ENCODE measurements at regions not wholly inside any gene's neighbourhood (a gene's known extent, or its start where the extent isn't known, plus 50 kb on each side); places are given as distances from the start of the nearest gene placed in this dataset.
"Not testable (repeated sequence)": the region's sequence is repeated elsewhere in the genome, so short reads cannot be mapped to it uniquely, and the experiment has no call there.

GRCh38 chr13:81916461-81916860 is 1575.5 kb upstream of the SPRY2 start:
- no peak for FAIRE-seq

DNA sequence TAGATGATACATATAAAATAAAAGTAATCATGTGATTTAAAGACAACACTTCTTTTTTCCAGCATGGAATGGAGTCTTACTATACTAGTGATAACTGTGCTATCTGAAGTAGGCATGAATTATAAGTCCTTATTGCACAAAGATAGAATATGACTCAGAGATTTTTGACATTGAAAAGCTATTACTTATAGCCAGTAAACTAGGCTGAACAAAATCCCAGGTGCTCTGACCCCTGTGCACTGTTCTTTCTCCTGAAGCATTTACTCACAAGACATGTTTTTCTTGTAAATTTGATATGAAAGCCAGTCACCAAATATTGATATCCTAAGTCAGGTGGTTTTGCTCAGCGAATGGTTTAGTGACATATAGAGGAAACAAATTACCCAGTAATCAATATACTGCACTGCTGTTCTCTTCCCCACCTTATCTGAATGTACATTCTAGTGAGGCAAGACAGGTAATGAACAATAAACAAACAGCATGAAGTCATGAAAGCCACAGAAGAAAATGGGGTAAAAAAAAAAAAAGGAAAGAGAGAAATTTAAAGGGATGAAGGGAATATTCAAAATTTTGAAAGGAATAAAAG is 1567.0 kb upstream of the SPRY2 start:
- no peak for FAIRE-seq

GRCh38 chr13:81888855-81889254 is 1547.9 kb upstream of the SPRY2 start:
- no peak for FAIRE-seq

DNA sequence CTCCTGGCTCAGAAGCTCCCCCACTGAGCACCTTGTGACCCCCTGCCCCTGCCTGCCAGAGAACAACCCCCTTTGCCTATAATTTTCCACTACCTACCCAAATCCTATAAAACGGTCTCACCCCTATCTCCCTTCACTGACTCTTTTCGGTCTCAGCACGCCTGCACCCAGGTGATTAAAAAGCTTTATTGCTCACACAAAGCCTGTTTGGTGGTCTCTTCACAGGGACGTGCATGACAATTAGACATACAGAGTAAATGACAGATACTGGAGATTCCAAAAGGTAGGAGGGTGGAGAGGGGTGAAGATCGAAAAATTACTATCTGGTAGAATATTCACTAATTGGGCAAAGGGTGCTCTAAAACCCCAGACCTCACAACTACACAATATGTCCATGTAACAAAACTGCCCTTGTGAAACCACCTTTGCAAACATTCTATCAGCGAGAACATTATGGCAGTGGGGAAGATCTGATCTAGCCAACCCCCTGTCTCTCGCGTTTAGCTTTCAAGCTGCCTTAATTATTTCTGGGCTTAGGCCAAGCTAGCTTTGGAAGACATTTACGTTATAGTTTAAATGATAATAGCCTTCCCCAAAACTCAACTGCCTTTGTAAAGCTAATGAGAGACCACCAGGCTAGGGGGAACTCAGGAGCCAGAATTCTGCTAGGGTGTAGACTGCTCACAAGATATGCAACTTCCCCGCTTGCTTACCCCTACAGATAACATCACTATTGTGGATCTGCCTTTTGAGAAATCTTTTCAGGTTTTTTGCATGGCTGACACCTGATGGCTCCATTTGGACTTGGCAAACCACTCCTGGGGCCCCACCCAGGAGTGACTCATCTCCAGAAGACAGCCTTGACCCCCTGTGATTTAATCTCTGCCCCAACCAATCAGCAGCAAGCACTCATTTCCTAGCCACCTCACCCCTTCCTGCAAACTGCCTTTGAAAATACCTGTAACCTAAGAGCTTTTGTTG is 1534.0 kb upstream of the SPRY2 start:
- no peak for FAIRE-seq

GRCh38 chr13:81874253-81874652 is 1533.3 kb upstream of the SPRY2 start:
- no peak for FAIRE-seq

- FAIRE-seq: no peak
These were observed 1531.7 kb upstream of the SPRY2 start for GRCh38 chr13:81872581-81872980.

DNA sequence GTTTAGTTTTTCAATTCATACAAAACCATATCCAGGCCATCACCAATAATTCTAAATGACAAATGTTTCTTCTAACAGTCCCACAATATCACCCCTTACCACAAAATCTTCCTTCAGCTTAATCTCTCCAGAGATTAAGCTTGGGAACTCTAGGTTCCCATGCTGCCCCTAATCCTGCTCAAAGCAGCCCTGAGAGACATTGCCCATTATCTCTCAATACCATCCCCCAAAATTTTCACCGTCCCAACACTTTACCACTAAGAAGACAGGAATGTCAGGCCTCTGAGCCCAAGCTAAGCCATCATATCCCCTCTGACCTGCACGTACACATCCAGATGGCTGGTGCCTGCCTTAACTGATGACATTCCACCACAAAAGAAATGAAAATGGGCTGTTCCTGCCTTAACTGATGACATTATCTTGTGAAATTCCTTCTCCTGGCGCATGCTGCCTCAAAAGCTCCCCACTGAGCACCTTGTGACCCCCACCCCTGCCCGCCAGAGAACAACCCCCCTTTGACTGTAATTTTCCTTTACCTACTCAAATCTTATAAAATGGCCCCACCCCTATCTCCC is 1530.9 kb upstream of the SPRY2 start:
- not testable (repeated sequence) for FAIRE-seq

- FAIRE-seq: no peak
These were observed 1507.4 kb upstream of the SPRY2 start for GRCh38 chr13:81848291-81848690.

DNA sequence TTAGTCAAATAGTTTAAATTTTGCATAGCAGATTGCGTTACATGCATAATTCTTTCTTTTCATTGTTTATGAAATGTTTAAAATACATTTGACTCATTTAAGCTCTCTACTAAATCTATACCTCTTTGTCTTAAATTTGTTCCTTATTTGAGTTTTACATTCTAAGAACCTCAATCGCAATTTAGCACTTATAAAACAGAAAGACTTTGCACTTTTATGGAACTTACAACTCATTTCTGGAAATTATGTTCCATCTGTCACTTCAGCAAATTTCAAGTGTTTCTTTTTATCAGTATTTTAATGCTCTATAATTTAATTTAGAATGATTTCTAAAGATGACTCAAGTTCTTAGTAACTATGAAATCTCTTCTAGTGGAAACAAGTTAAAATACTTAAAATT is 1505.8 kb upstream of the SPRY2 start:
- no peak for FAIRE-seq

DNA sequence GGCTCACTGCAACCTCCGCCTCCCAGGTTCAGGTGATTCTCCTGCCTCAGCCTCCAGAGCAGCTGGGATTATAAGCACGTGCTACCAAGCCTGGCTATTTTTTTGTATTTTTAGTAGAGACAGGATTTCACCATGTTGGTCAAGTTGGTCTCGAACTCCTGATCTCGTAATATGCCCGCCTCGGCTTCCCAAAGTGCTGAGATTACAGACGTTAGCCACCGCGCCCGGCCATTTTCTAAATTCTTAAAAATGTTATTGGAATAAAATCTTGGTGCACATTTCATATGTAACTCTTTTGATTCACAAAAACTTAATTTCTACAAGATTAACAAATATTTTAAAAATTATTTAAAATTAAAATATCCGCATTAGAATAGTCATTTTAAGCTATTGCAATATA is 1480.3 kb upstream of the SPRY2 start:
- FAIRE-seq: no peak

DNA sequence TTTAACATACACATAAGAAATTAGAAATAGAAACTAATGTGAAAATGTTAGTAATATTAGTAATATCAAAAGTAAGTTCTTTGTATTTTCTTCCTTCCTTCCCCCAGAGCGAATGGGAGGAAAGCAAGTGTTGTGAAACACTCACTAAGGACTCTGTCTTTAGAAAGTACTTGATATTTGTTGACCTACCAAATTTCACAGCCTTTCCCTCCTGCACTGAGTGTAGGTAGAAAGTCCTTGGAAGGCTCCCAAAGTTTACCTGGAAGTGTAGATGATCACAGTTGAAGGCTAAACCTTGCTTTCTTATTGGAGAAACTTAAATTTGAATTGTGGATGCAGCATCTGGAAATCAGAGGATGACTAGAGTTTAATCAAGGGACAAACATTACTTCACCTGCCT is 1459.5 kb upstream of the SPRY2 start:
- no peak for FAIRE-seq

GRCh38 chr13:81795710-81796109 is 1454.8 kb upstream of the SPRY2 start:
- no peak for FAIRE-seq

GRCh38 chr13:81791641-81792040 is 1450.7 kb upstream of the SPRY2 start:
- no peak for FAIRE-seq

DNA sequence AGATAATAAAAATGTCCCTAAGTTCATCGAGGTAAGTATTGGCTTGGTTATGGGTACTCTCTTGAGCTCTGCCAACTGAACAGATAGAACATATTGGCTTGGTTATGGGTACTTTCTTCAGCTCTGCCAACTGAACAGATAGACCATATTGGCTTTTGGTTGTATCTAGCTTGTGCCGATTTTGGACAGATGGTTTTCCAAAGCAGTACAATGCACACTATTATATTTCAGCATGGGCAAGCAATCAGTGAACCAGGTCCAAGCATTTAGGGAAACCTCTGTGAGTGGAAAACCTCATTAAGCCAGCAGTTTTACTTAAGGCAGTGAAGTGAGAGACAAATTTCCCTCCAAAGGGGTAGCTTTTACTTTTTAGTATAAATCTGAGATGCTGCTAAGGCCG is 1440.5 kb upstream of the SPRY2 start:
- no peak for FAIRE-seq

DNA sequence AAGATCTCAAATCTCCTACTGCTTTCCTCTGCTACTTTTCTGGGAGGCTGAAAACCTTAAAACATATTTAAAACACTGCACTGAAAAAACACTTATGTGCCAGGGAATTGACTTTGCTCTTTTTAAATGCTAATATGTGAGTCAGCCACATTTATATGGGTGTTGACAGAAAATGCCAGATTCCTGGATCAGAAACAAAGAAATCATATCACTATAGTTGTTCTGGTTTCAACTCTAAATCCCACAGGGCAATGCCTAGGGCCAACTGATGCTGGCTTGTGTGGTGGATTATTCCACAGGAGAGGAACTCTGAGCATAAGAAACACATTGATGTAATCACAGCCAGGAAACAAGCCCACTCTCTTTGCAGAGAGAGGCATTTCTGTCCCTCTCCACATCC is 1439.0 kb upstream of the SPRY2 start:
- no peak for FAIRE-seq

DNA sequence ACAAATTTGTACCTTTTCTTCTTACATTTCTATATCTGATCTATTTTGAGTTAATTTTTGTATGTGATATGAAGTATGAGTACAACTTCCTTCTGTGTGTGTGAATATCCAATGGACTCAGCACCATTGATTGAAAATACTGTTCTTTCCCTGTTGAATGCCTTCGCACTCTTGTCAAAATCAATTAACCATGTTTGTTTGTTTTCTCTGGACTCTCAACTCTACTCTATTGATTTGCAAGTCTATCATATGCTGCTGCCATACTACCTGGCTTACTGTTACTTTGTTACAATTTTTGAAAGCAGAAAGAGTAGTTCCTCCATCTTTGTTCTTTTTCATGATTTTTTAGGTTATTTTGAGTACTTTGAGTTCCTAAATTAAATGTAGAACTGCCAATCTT is 1437.4 kb upstream of the SPRY2 start:
- FAIRE-seq: no peak

- no peak for FAIRE-seq
These were observed 1432.3 kb upstream of the SPRY2 start for GRCh38 chr13:81773263-81773662.

GRCh38 chr13:81771951-81772350 is 1431.0 kb upstream of the SPRY2 start:
- no peak for FAIRE-seq

DNA sequence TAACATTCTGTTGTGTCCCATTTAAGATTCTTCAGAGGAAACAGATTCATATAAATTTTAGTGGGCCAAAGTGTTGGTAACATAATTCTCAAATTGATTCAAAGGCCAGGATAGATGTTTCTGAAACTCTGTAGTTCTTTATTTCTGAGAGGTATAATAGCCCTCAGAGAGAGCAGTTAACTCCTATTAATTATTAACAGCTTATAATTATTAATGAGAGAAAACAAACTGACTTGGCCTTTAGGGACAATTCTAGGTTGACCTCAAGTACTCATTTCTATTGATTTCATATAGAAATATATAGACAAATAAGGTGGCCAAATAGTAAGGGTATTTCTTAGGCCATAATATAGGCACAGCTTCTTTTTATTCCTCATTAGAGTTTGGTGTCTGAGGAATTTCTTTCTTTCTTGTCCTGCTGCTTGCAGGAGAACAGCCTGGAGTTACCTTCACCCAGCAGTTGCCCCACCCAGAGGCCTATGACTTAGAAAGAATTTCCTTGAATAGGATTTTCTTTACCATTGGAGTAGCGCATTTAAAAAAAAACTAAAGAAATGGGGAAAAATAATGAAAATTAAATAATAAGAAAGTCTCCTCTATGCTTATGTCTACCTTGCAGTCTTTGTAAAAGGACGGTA is 1430.1 kb upstream of the SPRY2 start:
- FAIRE-seq: no peak

DNA sequence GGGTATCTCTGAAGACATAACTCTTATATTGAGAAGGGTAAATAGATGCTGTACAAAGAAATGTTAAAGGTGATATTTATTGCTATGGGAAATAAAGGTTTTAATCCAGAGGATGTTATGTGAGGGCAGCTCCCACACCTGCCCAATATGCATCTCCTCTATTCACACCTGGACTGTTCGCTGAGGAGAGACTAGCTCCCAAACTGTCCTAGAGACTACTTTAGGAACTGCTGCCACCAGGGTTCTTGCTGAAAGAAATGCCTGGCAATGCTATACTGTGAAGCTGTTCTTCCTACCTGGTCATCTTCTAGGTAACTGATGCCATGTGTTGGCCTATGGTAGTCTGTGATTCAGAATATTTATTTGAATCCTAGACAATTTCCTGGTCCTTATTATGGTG is 1421.5 kb upstream of the SPRY2 start:
- no peak for FAIRE-seq

DNA sequence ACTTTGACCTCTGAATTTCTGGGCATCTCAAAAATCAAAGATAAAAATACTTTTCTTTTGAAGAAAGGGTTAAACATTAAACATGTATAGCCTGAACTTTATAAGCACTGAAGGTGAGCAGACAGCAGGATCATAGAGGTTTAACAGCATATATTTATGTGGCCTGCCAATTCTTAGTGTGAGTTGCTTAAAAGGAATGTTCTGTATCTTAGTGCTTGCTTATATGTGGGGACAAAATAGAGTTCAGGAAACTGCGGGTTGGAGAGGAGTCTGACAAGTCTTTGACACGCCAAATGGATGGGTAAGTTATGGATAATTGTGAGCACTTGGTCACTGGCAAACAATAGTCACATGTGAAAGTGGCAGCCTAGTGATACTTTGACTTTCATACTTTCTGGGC is 1419.4 kb upstream of the SPRY2 start:
- FAIRE-seq: no peak

GRCh38 chr13:81757348-81757970 is 1416.5 kb upstream of the SPRY2 start:
- FAIRE-seq: no peak

DNA sequence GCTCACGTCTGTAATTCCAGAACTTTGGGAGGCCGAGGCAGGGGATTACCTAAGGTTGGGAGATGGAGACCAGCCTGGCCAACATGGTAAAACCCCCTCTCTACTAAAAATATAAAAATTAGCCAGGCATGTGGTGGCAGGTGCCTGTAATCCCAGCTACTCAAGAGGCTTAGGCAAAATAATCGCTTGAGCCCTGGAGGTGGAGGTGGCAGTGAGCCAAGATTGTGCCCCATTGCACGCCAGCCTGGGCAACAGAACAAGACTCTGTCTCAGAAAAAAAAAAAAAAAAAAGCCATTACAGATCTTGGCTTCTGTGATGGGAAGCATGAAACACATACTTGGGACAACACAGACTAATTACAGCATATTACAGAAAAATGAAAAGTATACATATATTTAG is 1404.5 kb upstream of the SPRY2 start:
- no peak for FAIRE-seq
